ENCODE measurements at regions not wholly inside any gene's neighbourhood (a gene's known extent, or its start where the extent isn't known, plus 50 kb on each side); places are given as distances from the start of the nearest gene placed in this dataset.

DNA sequence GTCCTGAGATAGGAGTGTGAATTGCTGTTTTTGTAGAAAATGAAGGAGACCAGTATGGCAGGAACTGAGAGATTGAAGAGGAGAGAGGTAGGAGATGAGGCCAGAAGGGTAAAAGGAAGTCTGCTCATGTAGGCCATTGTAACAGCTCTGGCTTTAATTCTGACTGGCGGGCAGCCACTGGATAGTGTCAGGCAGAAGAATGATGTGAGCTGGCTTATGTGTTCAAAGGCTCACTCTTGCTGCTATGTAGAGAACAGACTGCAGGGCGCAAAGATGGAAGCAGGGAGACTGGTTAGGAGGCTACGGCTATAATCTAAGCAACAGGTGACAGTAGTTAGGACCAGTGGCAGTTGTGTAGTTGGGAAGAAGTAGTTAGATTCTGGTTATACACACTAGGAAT is 160.2 kb upstream of the FGF13 start:
- TF ChIP-seq, protein P1, sequence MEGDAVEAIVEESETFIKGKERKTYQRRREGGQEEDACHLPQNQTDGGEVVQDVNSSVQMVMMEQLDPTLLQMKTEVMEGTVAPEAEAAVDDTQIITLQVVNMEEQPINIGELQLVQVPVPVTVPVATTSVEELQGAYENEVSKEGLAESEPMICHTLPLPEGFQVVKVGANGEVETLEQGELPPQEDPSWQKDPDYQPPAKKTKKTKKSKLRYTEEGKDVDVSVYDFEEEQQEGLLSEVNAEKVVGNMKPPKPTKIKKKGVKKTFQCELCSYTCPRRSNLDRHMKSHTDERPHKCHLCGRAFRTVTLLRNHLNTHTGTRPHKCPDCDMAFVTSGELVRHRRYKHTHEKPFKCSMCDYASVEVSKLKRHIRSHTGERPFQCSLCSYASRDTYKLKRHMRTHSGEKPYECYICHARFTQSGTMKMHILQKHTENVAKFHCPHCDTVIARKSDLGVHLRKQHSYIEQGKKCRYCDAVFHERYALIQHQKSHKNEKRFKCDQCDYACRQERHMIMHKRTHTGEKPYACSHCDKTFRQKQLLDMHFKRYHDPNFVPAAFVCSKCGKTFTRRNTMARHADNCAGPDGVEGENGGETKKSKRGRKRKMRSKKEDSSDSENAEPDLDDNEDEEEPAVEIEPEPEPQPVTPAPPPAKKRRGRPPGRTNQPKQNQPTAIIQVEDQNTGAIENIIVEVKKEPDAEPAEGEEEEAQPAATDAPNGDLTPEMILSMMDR (IDR thresholded peaks at IDR 0.05), result no peak
- TF ChIP-seq POLR2AphosphoS5 (IDR thresholded peaks at IDR 0.05), result no peak

All from transverse colon (tissue), 4 donors.